ENCODE measurements at regions not wholly inside any gene's neighbourhood (a gene's known extent, or its start where the extent isn't known, plus 50 kb on each side); places are given as distances from the start of the nearest gene placed in this dataset.

DNA sequence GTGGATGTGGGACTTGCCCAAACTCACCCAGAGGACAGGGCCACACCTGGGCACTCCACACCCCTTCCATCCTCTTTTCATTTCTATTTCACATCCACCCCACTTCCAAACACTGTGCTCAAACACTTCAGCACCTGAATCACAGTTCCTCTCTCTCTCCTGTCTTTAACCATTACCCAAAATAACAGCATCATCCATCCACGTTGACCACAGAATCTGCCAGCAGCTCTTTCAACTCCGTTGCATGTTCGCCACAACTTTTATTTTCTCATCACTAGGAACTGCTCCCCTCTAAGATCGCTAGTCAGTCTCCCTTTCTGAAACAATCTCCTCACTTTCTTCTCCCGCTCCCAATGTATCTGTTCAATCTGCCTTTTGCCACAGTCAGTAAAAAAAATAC, 121.6 kb upstream of the HNRNPA3 start:
- TF ChIP-seq POLR2G (IDR thresholded peaks at IDR 0.05; ENCODE audit: low read depth, low read length) (no peak), ZNF839 (CRISPR knock-in tag; IDR thresholded peaks at IDR 0.05; ENCODE audit: borderline replicate concordance) (no peak), FOXA1 (IDR thresholded peaks at IDR 0.05) (no peak), FOXA1 (CRISPR knock-in tag; IDR thresholded peaks at IDR 0.05) (no peak), BCL6 (CRISPR knock-in tag; IDR thresholded peaks at IDR 0.05) (no peak)
- TF ChIP-seq, protein P1, sequence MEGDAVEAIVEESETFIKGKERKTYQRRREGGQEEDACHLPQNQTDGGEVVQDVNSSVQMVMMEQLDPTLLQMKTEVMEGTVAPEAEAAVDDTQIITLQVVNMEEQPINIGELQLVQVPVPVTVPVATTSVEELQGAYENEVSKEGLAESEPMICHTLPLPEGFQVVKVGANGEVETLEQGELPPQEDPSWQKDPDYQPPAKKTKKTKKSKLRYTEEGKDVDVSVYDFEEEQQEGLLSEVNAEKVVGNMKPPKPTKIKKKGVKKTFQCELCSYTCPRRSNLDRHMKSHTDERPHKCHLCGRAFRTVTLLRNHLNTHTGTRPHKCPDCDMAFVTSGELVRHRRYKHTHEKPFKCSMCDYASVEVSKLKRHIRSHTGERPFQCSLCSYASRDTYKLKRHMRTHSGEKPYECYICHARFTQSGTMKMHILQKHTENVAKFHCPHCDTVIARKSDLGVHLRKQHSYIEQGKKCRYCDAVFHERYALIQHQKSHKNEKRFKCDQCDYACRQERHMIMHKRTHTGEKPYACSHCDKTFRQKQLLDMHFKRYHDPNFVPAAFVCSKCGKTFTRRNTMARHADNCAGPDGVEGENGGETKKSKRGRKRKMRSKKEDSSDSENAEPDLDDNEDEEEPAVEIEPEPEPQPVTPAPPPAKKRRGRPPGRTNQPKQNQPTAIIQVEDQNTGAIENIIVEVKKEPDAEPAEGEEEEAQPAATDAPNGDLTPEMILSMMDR (CRISPR knock-in tag; IDR thresholded peaks at IDR 0.05) = no peak
- TF ChIP-seq, protein P2, sequence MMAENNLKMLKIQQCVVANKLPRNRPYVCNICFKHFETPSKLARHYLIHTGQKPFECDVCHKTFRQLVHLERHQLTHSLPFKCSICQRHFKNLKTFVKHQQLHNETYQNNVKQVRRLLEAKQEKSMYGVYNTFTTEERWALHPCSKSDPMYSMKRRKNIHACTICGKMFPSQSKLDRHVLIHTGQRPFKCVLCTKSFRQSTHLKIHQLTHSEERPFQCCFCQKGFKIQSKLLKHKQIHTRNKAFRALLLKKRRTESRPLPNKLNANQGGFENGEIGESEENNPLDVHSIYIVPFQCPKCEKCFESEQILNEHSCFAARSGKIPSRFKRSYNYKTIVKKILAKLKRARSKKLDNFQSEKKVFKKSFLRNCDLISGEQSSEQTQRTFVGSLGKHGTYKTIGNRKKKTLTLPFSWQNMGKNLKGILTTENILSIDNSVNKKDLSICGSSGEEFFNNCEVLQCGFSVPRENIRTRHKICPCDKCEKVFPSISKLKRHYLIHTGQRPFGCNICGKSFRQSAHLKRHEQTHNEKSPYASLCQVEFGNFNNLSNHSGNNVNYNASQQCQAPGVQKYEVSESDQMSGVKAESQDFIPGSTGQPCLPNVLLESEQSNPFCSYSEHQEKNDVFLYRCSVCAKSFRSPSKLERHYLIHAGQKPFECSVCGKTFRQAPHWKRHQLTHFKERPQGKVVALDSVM (CRISPR knock-in tag; IDR thresholded peaks at IDR 0.05) = no peak

Measured in HepG2 (cell line).